DOHH2 (cell line): ENCODE measurements at regions not wholly inside any gene's neighbourhood (a gene's known extent, or its start where the extent isn't known, plus 50 kb on each side); places are given as distances from the start of the nearest gene placed in this dataset.

Experiments used
- CTCF ChIP-seq: fragments of 200-600 bp; sonication (generic); IDR thresholded peaks from one replicate; pipeline ENCODE4 v1.5.1; 2014; ENCODE audit warnings: antibody characterized with exemption, mild to moderate bottlenecking, low read depth, low read length; ENCODE audit not compliant: poor library complexity, severe bottlenecking
- EZH2phosphoT487 ChIP-seq: fragments of 200-600 bp; sonication (generic); IDR thresholded peaks from 2 replicates; pipeline ENCODE4 v1.6.1; 2017; ENCODE audit warnings: borderline replicate concordance, mild to moderate bottlenecking, antibody characterized with exemption, low read length, moderate library complexity, mixed read lengths

- no peak for TF ChIP-seq CTCF
- TF ChIP-seq EZH2phosphoT487: no peak
Observed at GRCh38 chr5:173468821-173469251, 140.6 kb upstream of the STC2 start.
